ENCODE measurements at regions not wholly inside any gene's neighbourhood (a gene's known extent, or its start where the extent isn't known, plus 50 kb on each side); places are given as distances from the start of the nearest gene placed in this dataset.

GRCh38 chr18:76080430-76080829 lies 414.6 kb downstream of the ZNF516 start (continued):
- TF ChIP-seq NEUROD1 (IDR thresholded peaks at IDR 0.05; ENCODE audit: borderline replicate concordance, low read depth, low read length, partially characterized antibody) (no peak), SNAPC5 (CRISPR knock-in tag; IDR thresholded peaks at IDR 0.05) (no peak), ZNF124 (CRISPR knock-in tag; IDR thresholded peaks at IDR 0.05) (no peak), HNRNPUL1 (IDR thresholded peaks at IDR 0.05; ENCODE audit: low read length) (no peak), RFX7 (CRISPR knock-in tag; IDR thresholded peaks at IDR 0.05) (no peak), MTF1 (CRISPR knock-in tag; IDR thresholded peaks at IDR 0.05; ENCODE audit: borderline replicate concordance) (no peak)

GRCh38 chr18:76075777-76076176 lies 419.3 kb downstream of the ZNF516 start:
- no TSS peak for BruUV-seq (replicated peaks)
- whole genome bisulfite sequencing (ENCODE audit: insufficient coverage, low coverage, missing lambda C conversion rate) = 4% methylated on average over 4 of the region's 4 CpGs
- no peaks in the 10 kb centered on the region for H3K9me1 ChIP-seq (ENCODE audit: control insufficient read depth, insufficient read depth, low read length)
- no peak for ATAC-seq
- no peak overlapping the region for H3K27ac ChIP-seq (ENCODE audit: extremely low read depth, low read depth, low read length)
- H3K9ac ChIP-seq (ENCODE audit: insufficient read depth in 1 of 2, low read depth in 2 of 2, low read length in 2 of 2) = no peak overlapping the region
- in situ Hi-C loops (cut with MboI) (no loop called here), intact Hi-C loops (cut with micrococcal nuclease) (no loop called here)
- peaks cover 2 to 6% of the 10 kb centered on the region in 2 experiments; a peak in 2 of 5 replicates for H3K27me3 ChIP-seq (ENCODE audit: control insufficient read depth in 2 of 2, insufficient read depth in 2 of 2, low read length in 2 of 2)
- POLR2A ChIA-PET = interaction anchor here (0.6 kb wide), 1 partner anchor 259 kb away, joined by 3 read pairs; no protein-coding TSS in a partner anchor
- FAIRE-seq = no peak
- H3K4me1 ChIP-seq (replicated peaks in 1 of 2; ENCODE audit: control insufficient read depth in 2 of 2, insufficient read depth in 2 of 2, low read length in 2 of 2) = no peaks in the 10 kb centered on the region
- DNase-seq (ENCODE audit: extremely low read depth in 1 of 4, low spot score in 3 of 4) = no peak
- H4K20me1 ChIP-seq (replicated peaks; ENCODE audit: control insufficient read depth, insufficient read depth, low read length) = no peaks in the 10 kb centered on the region
- no peak overlapping the region for H2AFZ ChIP-seq (ENCODE audit: low read depth, low read length)
- H3K9me3 ChIP-seq (replicated peaks; ENCODE audit: control insufficient read depth, insufficient read depth, low read depth, low read length) = no peaks in the 10 kb centered on the region
- no peaks in the 10 kb centered on the region for H3K79me2 ChIP-seq (ENCODE audit: control insufficient read depth, insufficient read depth, low read length)
- H3K36me3 ChIP-seq (ENCODE audit: control insufficient read depth, insufficient read depth, low read length) = no peaks in the 10 kb centered on the region
- CTCF ChIA-PET (ENCODE audit: low intra/inter-chr PET ratio) = no interaction called here
- H3K4me2 ChIP-seq (ENCODE audit: insufficient read depth, low read length) = no peak overlapping the region
- H3K4me3 ChIP-seq = no peak overlapping the region
- TF ChIP-seq ZBTB8A (IDR thresholded peaks at IDR 0.05; ENCODE audit: partially characterized antibody) = no peak
- TF ChIP-seq SMARCA4 (IDR thresholded peaks at IDR 0.05) = no peak
- TF ChIP-seq SNRNP70 (optimal IDR thresholded peaks at IDR 0.05; ENCODE audit: low read depth, low read length) = no peak
- TF ChIP-seq ZBTB11 (CRISPR knock-in tag; IDR thresholded peaks at IDR 0.05) = no peak
- TF ChIP-seq POLR2AphosphoS2 (IDR thresholded peaks at IDR 0.05; ENCODE audit: low read length) = no peak
- no peak for TF ChIP-seq KLF13 (tag; IDR thresholded peaks at IDR 0.05; ENCODE audit: borderline replicate concordance, low read depth)
- no peak for TF ChIP-seq NCOR1 (IDR thresholded peaks at IDR 0.05)
- no peak for TF ChIP-seq POLR2B (IDR thresholded peaks at IDR 0.05; ENCODE audit: low read depth, partially characterized antibody)
- no peak for TF ChIP-seq CBX1 (IDR thresholded peaks at IDR 0.05; ENCODE audit: low read depth)
- no peak for TF ChIP-seq ZNF561 (CRISPR knock-in tag; conservative IDR thresholded peaks at IDR 0.05)
- TF ChIP-seq ZBTB33 (CRISPR knock-in tag; IDR thresholded peaks at IDR 0.05) = no peak
- no peak for TF ChIP-seq KAT8 (IDR thresholded peaks at IDR 0.05; ENCODE audit: low read depth)

Data from K562 (cell line).